IMR-90 (cell line): ENCODE measurements at regions not wholly inside any gene's neighbourhood (a gene's known extent, or its start where the extent isn't known, plus 50 kb on each side); places are given as distances from the start of the nearest gene placed in this dataset.

Source experiments
- CTCF ChIP-seq: conservative IDR thresholded peaks from 2 replicates; pipeline ENCODE4 v1.5.1; 2012; ENCODE audit warnings: mild to moderate bottlenecking, low read depth, low read length, improper control_type of control experiment
- MAFK ChIP-seq: IDR thresholded peaks from 2 replicates; pipeline ENCODE4 v1.6.1; 2012; ENCODE audit warnings: low read depth, low read length, improper control_type of control experiment
- MXI1 ChIP-seq: IDR thresholded peaks from 2 replicates; pipeline ENCODE4 v1.6.1; 2012; ENCODE audit warnings: low read depth, mild to moderate bottlenecking, low read length, moderate library complexity, borderline replicate concordance
- POLR2A ChIP-seq: IDR thresholded peaks from 2 replicates; pipeline ENCODE4 v1.6.1; 2012; ENCODE audit warnings: mild to moderate bottlenecking, low read depth, low read length
- RAD21 ChIP-seq: IDR thresholded peaks from 2 replicates; pipeline ENCODE4 v1.6.1; 2012; ENCODE audit warnings: low read length, improper control_type of control experiment
- RFX5 ChIP-seq: IDR thresholded peaks from 2 replicates; pipeline ENCODE4 v1.8.0; 2012; ENCODE audit warnings: low read depth, mild to moderate bottlenecking, low read length, moderate library complexity

- TF ChIP-seq RAD21 = no peak
- no peak for TF ChIP-seq CTCF
- no peak for TF ChIP-seq MXI1
- TF ChIP-seq MAFK = no peak
- no peak for TF ChIP-seq POLR2A
- TF ChIP-seq RFX5 = no peak
Observed at GRCh38 chr4:81966676-81967075, 407.1 kb downstream of the HNRNPD start.
